H1 (cell line): ENCODE measurements at regions not wholly inside any gene's neighbourhood (a gene's known extent, or its start where the extent isn't known, plus 50 kb on each side); places are given as distances from the start of the nearest gene placed in this dataset.

Source experiments
- POU5F1 ChIP-seq: IDR thresholded peaks from 2 replicates; pipeline ENCODE4 v1.6.1; 2011; ENCODE audit warnings: low read depth, mild to moderate bottlenecking, low read length, moderate library complexity
- TAF1 ChIP-seq: IDR thresholded peaks from 2 replicates; pipeline ENCODE4 v1.6.1; 2011; ENCODE audit warnings: mild to moderate bottlenecking, low read depth, low read length

GRCh38 chr13:107964395-107964794 lies 250.9 kb downstream of the LIG4 start (continued):
- TF ChIP-seq TAF1 (no peak), POU5F1 (no peak)
- TF ChIP-seq, all 59 proteins: peak for 0
